WERI-Rb-1 (cell line): ENCODE measurements at regions not wholly inside any gene's neighbourhood (a gene's known extent, or its start where the extent isn't known, plus 50 kb on each side); places are given as distances from the start of the nearest gene placed in this dataset.

Experiments used
- DNase-seq: peaks from one replicate; pipeline ENCODE4 v3.0.0-alpha.2; 2020
- H3K27ac ChIP-seq: fragments of 250-450 bp; sonication (Bioruptor Pico); 2 replicates; pipeline ENCODE4 v1.5.1; 2020; ENCODE audit warnings: mild to moderate bottlenecking, moderate library complexity
- H3K27me3 ChIP-seq: fragments of 250-450 bp; sonication (Bioruptor Pico); 2 replicates; pipeline ENCODE4 v1.5.1; 2021; ENCODE audit warnings: mild to moderate bottlenecking, low read depth, moderate library complexity; ENCODE audit not compliant: insufficient read depth, severe bottlenecking
- H3K36me3 ChIP-seq: fragments of 250-450 bp; sonication (Bioruptor Pico); 2 replicates; pipeline ENCODE4 v1.5.1; 2020; ENCODE audit warnings: mild to moderate bottlenecking, moderate library complexity
- H3K4me3 ChIP-seq: 2 replicates; pipeline ENCODE4 v1.5.1; 2011; ENCODE audit warnings: low read depth, mild to moderate bottlenecking, control low read depth, low read length
- H3K9me3 ChIP-seq: fragments of 250-450 bp; sonication (Bioruptor Pico); 2 replicates; pipeline ENCODE4 v1.5.1; 2021; ENCODE audit warnings: mild to moderate bottlenecking, moderate library complexity; ENCODE audit not compliant: severe bottlenecking
- TF ChIP-seq, protein P1 (sequence below): IDR thresholded peaks from 2 replicates; pipeline ENCODE4 v1.5.1; 2011; ENCODE audit warnings: low read depth, mild to moderate bottlenecking, control low read depth, inconsistent platforms, low read length

DNA sequence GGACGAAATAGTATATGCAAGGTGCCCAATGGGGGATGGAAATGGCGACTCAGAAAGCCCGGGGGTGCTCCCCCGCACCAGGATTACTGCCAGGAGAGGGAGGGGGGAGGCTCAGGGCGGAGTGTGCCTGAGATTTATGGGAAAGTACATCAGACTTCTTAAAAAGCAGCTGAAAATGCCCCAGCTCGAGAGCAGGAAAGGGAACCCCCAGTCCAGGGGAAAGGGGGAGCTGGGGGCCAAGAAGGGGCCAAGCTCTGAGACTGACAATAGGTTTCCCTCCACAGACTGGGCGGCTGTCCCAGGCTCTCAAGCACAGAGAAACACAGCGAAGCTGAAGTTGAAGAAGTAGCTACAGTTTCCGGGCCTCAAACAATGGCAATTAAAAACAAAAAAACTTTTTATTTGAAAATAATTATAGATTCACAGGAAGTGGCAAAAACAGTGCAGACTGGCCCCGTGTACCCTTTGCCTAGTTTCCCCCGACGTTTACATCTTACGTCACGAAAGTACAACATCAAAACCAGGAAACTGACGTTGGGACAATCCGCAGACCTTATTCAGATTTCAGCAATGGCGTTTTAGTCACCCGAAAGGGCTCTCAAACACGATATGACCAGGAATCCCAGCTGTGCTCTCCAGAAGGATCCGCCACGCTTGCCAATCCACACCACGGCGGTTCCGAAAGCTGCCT is 83.9 kb upstream of the FGFR2 start:
- TF ChIP-seq, protein P1, sequence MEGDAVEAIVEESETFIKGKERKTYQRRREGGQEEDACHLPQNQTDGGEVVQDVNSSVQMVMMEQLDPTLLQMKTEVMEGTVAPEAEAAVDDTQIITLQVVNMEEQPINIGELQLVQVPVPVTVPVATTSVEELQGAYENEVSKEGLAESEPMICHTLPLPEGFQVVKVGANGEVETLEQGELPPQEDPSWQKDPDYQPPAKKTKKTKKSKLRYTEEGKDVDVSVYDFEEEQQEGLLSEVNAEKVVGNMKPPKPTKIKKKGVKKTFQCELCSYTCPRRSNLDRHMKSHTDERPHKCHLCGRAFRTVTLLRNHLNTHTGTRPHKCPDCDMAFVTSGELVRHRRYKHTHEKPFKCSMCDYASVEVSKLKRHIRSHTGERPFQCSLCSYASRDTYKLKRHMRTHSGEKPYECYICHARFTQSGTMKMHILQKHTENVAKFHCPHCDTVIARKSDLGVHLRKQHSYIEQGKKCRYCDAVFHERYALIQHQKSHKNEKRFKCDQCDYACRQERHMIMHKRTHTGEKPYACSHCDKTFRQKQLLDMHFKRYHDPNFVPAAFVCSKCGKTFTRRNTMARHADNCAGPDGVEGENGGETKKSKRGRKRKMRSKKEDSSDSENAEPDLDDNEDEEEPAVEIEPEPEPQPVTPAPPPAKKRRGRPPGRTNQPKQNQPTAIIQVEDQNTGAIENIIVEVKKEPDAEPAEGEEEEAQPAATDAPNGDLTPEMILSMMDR: no peak
- no peak for DNase-seq
- Histone ChIP-seq H3K36me3 (no peaks in the 10 kb centered on the region), H3K27ac (no peak overlapping the region), H3K9me3 (no peaks in the 10 kb centered on the region), H3K27me3 (no peaks in the 10 kb centered on the region), H3K4me3 (no peak overlapping the region)

DNA sequence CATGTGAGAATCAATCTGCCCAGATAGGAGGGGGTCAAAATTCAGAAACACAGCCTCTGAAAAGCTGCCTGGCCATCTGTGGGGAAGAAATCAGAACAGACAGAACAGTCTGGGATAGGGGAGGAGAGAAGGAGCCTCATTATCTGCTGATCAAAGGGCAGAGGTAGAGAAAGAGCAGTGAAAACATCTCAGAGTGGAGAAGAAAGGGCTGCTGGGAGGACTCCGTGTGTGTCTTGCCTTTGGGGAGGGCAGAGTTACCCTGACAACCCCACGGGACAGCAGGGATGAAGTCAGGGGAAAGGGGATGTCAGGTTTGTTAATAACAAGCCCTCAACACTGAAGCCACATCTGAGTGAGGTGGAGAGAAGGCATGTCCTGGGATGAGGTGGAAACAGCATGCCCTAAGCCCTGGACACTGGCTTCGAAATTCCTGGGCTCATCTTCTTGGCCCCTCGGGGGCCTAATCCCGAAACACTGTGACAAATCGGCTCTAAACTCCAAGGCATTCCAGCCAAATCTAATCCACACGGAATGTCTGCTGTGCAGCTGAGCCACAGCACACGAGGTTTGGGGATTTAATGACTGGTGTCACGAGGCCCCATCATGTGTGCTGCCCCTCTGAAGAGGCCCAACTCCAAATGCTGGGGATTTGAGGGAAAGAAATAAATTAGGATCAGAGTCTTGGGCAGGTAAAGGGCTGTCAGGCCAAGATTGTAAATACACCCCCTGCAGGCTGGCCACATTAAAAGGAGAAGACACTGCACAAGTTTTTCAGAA is 82.8 kb upstream of the FGFR2 start:
- Histone ChIP-seq H3K36me3 (no peaks in the 10 kb centered on the region), H3K9me3 (no peaks in the 10 kb centered on the region), H3K4me3 (no peak overlapping the region), H3K27ac (no peak overlapping the region), H3K27me3 (no peaks in the 10 kb centered on the region)
- TF ChIP-seq, protein P1: no peak
- DNase-seq: peak; percentile 72

DNA sequence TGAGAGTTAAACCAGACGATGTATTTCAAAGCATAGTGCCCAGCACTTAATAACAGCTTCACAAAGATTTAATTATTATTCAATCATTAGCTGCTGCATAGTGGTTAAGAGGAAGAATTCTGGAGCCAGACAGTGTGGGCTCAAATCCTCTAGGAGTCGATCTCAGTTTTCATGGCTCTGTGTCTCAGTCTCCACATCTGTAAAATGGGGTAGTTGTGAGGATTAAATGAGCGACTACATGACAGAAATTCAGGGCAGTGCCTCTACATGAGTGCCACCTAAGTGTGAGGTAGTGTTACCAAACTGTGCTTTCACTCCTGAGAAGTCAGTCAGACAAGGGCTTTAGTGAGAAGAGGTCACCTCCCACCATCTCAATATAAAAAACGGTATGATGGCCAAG is 81.7 kb upstream of the FGFR2 start:
- TF ChIP-seq, protein P1: no peak
- DNase-seq: no peak
- H3K4me3 ChIP-seq: no peak overlapping the region
- H3K36me3 ChIP-seq: no peaks in the 10 kb centered on the region
- no peaks in the 10 kb centered on the region for H3K9me3 ChIP-seq
- no peaks in the 10 kb centered on the region for H3K27me3 ChIP-seq
- H3K27ac ChIP-seq: no peak overlapping the region

DNA sequence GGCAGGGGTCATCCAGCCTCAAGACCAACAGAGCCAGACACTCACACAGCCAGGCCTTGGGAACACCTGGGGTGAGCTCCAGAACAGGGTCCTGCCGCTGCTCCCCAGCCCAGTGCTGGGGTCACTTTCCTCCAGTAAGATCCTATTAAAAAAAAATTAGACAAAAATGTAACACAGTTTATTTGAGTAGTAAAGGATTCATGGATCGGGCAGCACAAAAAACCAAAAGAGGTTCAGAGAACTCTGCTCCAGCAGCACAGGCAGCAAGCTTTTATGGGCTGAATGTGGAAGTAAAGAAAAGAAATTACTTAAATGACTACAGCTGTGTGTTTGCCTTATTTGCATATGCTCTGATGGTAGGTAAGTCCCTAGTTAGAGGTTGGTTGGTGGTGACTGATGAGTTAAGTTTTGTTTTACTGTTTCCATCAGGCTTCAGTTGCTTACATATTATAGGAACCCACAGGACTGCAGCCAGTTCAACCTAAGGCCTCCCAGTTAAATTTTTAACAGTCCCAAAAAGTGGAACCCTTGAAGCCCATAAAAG is 80.5 kb upstream of the FGFR2 start:
- H3K4me3 ChIP-seq: no peak overlapping the region
- no peak overlapping the region for H3K27ac ChIP-seq
- H3K36me3 ChIP-seq: no peaks in the 10 kb centered on the region
- H3K9me3 ChIP-seq: no peaks in the 10 kb centered on the region
- no peaks in the 10 kb centered on the region for H3K27me3 ChIP-seq
- DNase-seq: no peak
- TF ChIP-seq, protein P1: no peak

DNA sequence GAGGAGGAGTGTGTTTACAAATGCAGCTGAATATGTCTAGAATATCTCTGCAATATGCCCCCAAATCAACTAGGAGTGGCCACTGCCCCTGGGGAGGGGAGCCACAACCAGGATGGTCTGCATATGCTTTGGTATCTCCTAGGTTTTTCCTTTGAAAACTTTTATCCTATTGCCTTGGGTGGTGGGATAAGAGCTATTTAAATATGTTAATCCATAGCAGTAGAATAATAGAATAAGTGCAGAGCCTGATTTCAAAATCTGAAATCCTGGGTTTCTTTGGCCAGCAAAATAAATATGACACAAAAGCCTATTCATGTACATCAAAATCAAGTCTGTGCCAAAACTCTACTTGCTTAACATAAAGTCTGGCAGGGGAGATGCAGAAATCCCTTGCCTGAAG is 79.6 kb upstream of the FGFR2 start:
- no peaks in the 10 kb centered on the region for H3K9me3 ChIP-seq
- TF ChIP-seq, protein P1: no peak
- no peaks in the 10 kb centered on the region for H3K36me3 ChIP-seq
- H3K27ac ChIP-seq: no peak overlapping the region
- no peak for DNase-seq
- H3K27me3 ChIP-seq: no peaks in the 10 kb centered on the region
- H3K4me3 ChIP-seq: no peak overlapping the region
